GM12892 (cell line): ENCODE measurements at regions not wholly inside any gene's neighbourhood (a gene's known extent, or its start where the extent isn't known, plus 50 kb on each side); places are given as distances from the start of the nearest gene placed in this dataset.

Source experiments
- POLR2A ChIP-seq: IDR thresholded peaks from 2 replicates; pipeline ENCODE4 v1.6.1; 2011; ENCODE audit warnings: low read depth, low read length, control low read depth
- POLR2AphosphoS5 ChIP-seq: IDR thresholded peaks from 2 replicates; pipeline ENCODE4 v1.6.1; 2011; ENCODE audit warnings: low read depth, low read length, control low read depth
- TAF1 ChIP-seq: IDR thresholded peaks from 2 replicates; pipeline ENCODE4 v1.6.1; 2011; ENCODE audit warnings: low read depth, mild to moderate bottlenecking, control low read depth, low read length, borderline replicate concordance

GRCh38 chr2:6024229-6024628, 332.0 kb downstream of the SOX11 start:
- no peak for TF ChIP-seq POLR2A
- TF ChIP-seq TAF1, result no peak
- TF ChIP-seq POLR2AphosphoS5, result no peak
